ENCODE measurements at regions not wholly inside any gene's neighbourhood (a gene's known extent, or its start where the extent isn't known, plus 50 kb on each side); places are given as distances from the start of the nearest gene placed in this dataset.

GRCh38 chr13:34701919-34702318, 240.2 kb upstream of the NBEA start:
- TF ChIP-seq CTCF (IDR thresholded peaks at IDR 0.05 in 8 of 11, conservative IDR thresholded peaks at IDR 0.05 in 3 of 11): no peak
- TF ChIP-seq POLR2AphosphoS5 (IDR thresholded peaks at IDR 0.05): no peak

All from spleen (tissue), 7 donors.